ENCODE measurements at regions not wholly inside any gene's neighbourhood (a gene's known extent, or its start where the extent isn't known, plus 50 kb on each side); places are given as distances from the start of the nearest gene placed in this dataset.
"Not testable (repeated sequence)": the region's sequence is repeated elsewhere in the genome, so short reads cannot be mapped to it uniquely, and the experiment has no call there.

GRCh38 chr11:80261776-80262175 is 820.9 kb upstream of the TENM4 start:
- DNase-seq = no peak

GRCh38 chr11:80257319-80258015 is 816.6 kb upstream of the TENM4 start:
- not testable (repeated sequence) for DNase-seq

- no peak for DNase-seq
Measured at GRCh38 chr11:80255021-80255420, 814.2 kb upstream of the TENM4 start.

GRCh38 chr11:80241766-80242165 is 800.9 kb upstream of the TENM4 start:
- DNase-seq = no peak

- DNase-seq = no peak
Measured at GRCh38 chr11:80240245-80240644, 799.4 kb upstream of the TENM4 start.

- DNase-seq = no peak
Measured at GRCh38 chr11:80239217-80239616, 798.4 kb upstream of the TENM4 start.

- DNase-seq = no peak
Measured at GRCh38 chr11:80227915-80228314, 787.1 kb upstream of the TENM4 start.

- no peak for DNase-seq
Measured at GRCh38 chr11:80214413-80214812, 773.6 kb upstream of the TENM4 start.

- no peak for DNase-seq
Measured at GRCh38 chr11:80211673-80212072, 770.8 kb upstream of the TENM4 start.

GRCh38 chr11:80204021-80204420 is 763.2 kb upstream of the TENM4 start:
- no peak for DNase-seq

GRCh38 chr11:80196932-80197554 is 756.2 kb upstream of the TENM4 start:
- no peak for DNase-seq

- no peak for DNase-seq
Measured at GRCh38 chr11:80196041-80196440, 755.2 kb upstream of the TENM4 start.

- no peak for DNase-seq
Measured at GRCh38 chr11:80194625-80195024, 753.8 kb upstream of the TENM4 start.

GRCh38 chr11:80194016-80194415 is 753.2 kb upstream of the TENM4 start:
- no peak for DNase-seq

- DNase-seq = no peak
Measured at GRCh38 chr11:80188076-80188627, 747.3 kb upstream of the TENM4 start.

- DNase-seq = no peak
Measured at GRCh38 chr11:80186692-80187091, 745.9 kb upstream of the TENM4 start.

GRCh38 chr11:80182901-80183300 is 742.1 kb upstream of the TENM4 start:
- peak; percentile 18 for DNase-seq

GRCh38 chr11:80173371-80174136 is 732.7 kb upstream of the TENM4 start:
- DNase-seq = no peak

- DNase-seq = no peak
Measured at GRCh38 chr11:80168796-80169195, 728.0 kb upstream of the TENM4 start.

- DNase-seq = no peak
Measured at GRCh38 chr11:80167766-80168165, 726.9 kb upstream of the TENM4 start.

GRCh38 chr11:80165744-80166143 is 724.9 kb upstream of the TENM4 start:
- peak; percentile 26 for DNase-seq

- DNase-seq = no peak
Measured at GRCh38 chr11:80163441-80163840, 722.6 kb upstream of the TENM4 start.

GRCh38 chr11:80163011-80163410 is 722.2 kb upstream of the TENM4 start:
- peak; percentile 34 for DNase-seq

- no peak for DNase-seq
Measured at GRCh38 chr11:80162387-80162786, 721.6 kb upstream of the TENM4 start.
